ES-I3 (cell line): ENCODE measurements at regions not wholly inside any gene's neighbourhood (a gene's known extent, or its start where the extent isn't known, plus 50 kb on each side); places are given as distances from the start of the nearest gene placed in this dataset.

Source experiments
- H3K36me3 ChIP-seq: 2 replicates; pipeline ENCODE4 v1.6.1; 2013; ENCODE audit warnings: mild to moderate bottlenecking, low read length, control low read depth, moderate library complexity; ENCODE audit not compliant: insufficient read depth
- H3K4me1 ChIP-seq: 2 replicates; pipeline ENCODE4 v1.6.1; 2013; ENCODE audit warnings: mild to moderate bottlenecking, control low read depth, low read length; ENCODE audit not compliant: insufficient read depth
- H3K9ac ChIP-seq: 2 replicates; pipeline ENCODE4 v1.6.1; 2013; ENCODE audit warnings: low read depth, mild to moderate bottlenecking, low read length, moderate library complexity
- H3K9me3 ChIP-seq: 2 replicates; pipeline ENCODE4 v1.6.1; 2013; ENCODE audit warnings: mild to moderate bottlenecking, low read length, moderate library complexity; ENCODE audit not compliant: control insufficient read depth, insufficient read depth

DNA sequence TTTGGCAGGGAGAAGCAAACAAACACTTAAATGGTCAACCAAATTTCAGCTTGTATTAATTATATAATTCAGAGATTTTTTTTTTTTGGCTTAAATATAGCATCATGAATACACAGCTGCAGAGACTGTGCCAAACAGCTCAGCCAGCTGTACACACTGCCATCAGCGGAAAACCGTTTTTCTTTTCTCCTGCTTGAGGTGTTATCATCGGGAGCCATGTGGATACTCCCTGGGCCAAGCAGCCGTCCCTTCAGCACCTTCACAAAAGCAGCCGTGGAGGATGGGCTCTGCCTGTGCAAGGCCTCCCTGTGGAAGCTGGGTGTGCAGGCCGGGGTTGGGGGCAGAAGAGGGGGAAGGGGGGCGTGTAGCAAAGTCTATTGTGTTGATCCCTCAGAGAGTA lies 85.0 kb downstream of the NUF2 start:
- H3K9ac ChIP-seq = no peak overlapping the region
- peaks cover 12% of the 10 kb centered on the region for H3K4me1 ChIP-seq
- no peaks in the 10 kb centered on the region for H3K36me3 ChIP-seq
- H3K9me3 ChIP-seq = no peaks in the 10 kb centered on the region

DNA sequence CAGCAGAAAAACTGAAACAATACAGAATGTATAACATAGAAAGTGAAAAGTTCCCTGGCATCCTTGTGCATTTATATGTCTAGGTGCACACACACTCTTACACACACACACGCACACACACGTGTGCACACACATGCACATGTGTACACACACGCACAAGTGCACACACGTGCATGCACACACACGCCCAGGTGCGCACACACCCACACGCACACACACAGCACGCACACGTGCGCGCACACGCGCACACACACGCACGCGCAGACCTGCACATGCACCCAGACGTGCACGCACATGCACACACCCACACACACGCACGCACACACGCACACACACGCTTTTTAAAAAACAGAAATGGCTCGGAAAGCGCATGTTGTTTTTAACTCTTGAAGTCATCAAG lies 86.5 kb downstream of the NUF2 start:
- H3K9ac ChIP-seq = no peak overlapping the region
- H3K4me1 ChIP-seq = peaks cover 12% of the 10 kb centered on the region
- H3K36me3 ChIP-seq = no peaks in the 10 kb centered on the region
- H3K9me3 ChIP-seq = no peaks in the 10 kb centered on the region

GRCh38 chr1:163410073-163410999 lies 88.6 kb downstream of the NUF2 start:
- 0 out of 2 replicates have a peak overlapping the region, but pooled peaks have one; percentile 12 for H3K9ac ChIP-seq
- no peaks in the 10 kb centered on the region for H3K9me3 ChIP-seq
- H3K4me1 ChIP-seq = peaks cover 12% of the 10 kb centered on the region
- H3K36me3 ChIP-seq = no peaks in the 10 kb centered on the region

GRCh38 chr1:163412221-163412620 lies 90.5 kb downstream of the NUF2 start:
- H3K36me3 ChIP-seq = no peaks in the 10 kb centered on the region
- H3K4me1 ChIP-seq = peaks cover 12% of the 10 kb centered on the region
- H3K9me3 ChIP-seq = no peaks in the 10 kb centered on the region
- no peak overlapping the region for H3K9ac ChIP-seq

- Histone ChIP-seq H3K36me3 (no peaks in the 10 kb centered on the region), H3K9me3 (no peaks in the 10 kb centered on the region), H3K4me1 (peaks cover 8% of the 10 kb centered on the region), H3K9ac (no peak overlapping the region)
Measured at GRCh38 chr1:163414778-163415177, 93.0 kb downstream of the NUF2 start.

GRCh38 chr1:163421701-163422100 lies 99.9 kb downstream of the NUF2 start:
- no peak overlapping the region for H3K9ac ChIP-seq
- no peaks in the 10 kb centered on the region for H3K9me3 ChIP-seq
- H3K36me3 ChIP-seq = no peaks in the 10 kb centered on the region
- H3K4me1 ChIP-seq = peaks cover 6% of the 10 kb centered on the region

- H3K4me1 ChIP-seq = peaks cover 18% of the 10 kb centered on the region
- H3K36me3 ChIP-seq = no peaks in the 10 kb centered on the region
Measured at GRCh38 chr1:163422738-163423404, 101.1 kb downstream of the NUF2 start.

DNA sequence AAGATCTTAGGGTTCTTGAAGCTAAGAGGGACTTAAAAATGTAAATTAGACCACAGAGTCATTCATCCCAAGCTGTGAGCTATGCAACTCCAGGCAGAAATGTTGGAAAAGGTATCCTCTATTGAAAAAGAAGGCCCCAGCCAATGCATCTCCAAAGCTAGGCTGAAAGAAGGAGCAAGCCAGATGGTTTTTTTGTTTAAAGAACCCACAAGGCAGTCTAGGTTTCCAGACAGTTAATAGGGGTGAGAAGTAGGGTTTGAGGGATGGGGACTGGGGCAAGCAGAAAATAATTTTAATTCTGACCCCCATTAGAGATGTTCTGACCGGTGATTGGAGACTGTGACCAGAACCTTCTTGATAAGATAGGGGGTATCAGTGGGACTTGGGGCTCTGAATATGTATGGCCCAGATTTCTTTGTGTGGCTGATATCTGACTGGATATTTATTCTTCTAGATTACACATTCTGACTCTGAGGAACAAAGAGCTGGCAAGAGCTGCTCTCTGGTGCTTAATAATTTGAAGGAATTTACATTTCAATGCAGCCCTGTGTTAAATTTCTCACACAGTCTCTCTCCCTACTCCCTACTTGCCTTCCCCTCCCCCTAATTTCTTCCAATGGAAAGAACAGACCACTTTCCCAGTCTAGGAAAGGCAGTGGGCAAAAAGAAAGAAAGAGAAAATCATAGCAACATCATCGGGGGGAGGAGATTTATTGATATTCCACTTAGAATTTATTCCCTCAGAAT lies 104.9 kb downstream of the NUF2 start:
- Histone ChIP-seq H3K9me3 (0 out of 2 replicates have a peak, but pooled peaks cover 2% of the 10 kb centered on the region), H3K4me1 (peaks cover 18% of the 10 kb centered on the region), H3K36me3 (no peaks in the 10 kb centered on the region), H3K9ac (no peak overlapping the region)

More at GRCh38 chr1:163422738-163423404, 101.1 kb downstream of the NUF2 start:
- Histone ChIP-seq H3K9me3 (no peaks in the 10 kb centered on the region), H3K9ac (no peak overlapping the region)

- Histone ChIP-seq H3K36me3 (no peaks in the 10 kb centered on the region), H3K4me1 (peaks cover 18% of the 10 kb centered on the region), H3K9me3 (0 out of 2 replicates have a peak, but pooled peaks cover 3% of the 10 kb centered on the region), H3K9ac (no peak overlapping the region)
Measured at GRCh38 chr1:163427279-163427678, 105.5 kb downstream of the NUF2 start.

DNA sequence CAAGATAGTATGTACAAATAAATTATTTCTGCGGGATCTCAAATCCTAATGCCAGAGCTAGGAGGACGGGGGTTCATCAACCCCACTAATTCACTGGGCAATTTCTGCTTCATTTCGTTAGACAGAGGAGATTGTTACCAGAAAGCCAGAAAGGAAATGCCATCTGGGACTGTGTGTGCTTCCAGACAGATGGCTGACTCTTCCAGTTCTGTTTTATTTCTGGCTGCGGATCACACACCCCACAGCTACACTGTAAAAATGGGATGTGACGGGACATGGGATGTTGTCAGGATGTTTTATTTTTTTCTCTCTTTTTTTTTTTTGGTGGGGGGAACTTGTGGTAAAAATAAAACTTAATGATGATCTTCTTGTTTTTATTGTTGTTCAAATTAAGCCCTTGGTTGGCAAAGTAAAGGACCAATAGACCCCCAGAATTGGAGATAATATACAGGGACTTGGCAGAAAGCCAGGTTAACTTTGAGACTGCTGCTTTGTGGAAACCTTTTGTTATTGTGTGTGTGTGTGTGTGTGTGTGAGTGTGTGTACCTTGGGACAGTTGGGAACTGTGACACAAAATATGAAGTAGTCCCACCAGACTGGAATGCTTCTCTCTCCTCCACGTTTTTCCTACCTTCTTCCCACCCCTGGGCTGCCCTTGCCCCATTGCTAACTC lies 114.5 kb downstream of the NUF2 start:
- Histone ChIP-seq H3K36me3 (no peaks in the 10 kb centered on the region), H3K9ac (no peak overlapping the region), H3K4me1 (no peaks in the 10 kb centered on the region), H3K9me3 (0 out of 2 replicates have a peak, but pooled peaks cover 3% of the 10 kb centered on the region)

- Histone ChIP-seq H3K9me3 (no peaks in the 10 kb centered on the region), H3K9ac (no peak overlapping the region), H3K36me3 (no peaks in the 10 kb centered on the region), H3K4me1 (peaks cover 3% of the 10 kb centered on the region; the same call in 1 of the 2 replicates)
Measured at GRCh38 chr1:163439471-163439870, 117.7 kb downstream of the NUF2 start.

DNA sequence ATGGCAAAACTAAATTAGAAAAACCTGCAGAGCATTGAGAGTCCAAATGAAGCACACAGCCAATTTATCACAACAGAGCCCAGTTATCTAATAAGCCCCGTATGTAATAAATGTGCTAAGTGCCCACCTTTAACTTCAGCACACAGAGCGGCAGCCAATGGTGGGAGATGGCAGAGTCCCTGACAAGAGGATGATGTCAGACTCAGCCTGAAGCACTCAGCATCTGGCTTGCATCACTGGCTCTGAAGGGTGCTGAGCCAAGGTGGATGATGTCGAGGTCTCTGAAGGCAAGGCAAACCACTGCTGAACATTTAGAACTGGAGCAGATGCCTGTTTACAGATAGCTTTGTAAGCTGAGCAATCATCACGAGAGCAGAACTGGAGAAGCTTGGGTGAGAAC lies 118.3 kb downstream of the NUF2 start:
- Histone ChIP-seq H3K4me1 (peaks cover 3% of the 10 kb centered on the region; the same call in 1 of the 2 replicates), H3K36me3 (no peaks in the 10 kb centered on the region), H3K9ac (no peak overlapping the region), H3K9me3 (no peaks in the 10 kb centered on the region)

GRCh38 chr1:163442231-163442879 lies 120.6 kb downstream of the NUF2 start:
- Histone ChIP-seq H3K36me3 (no peaks in the 10 kb centered on the region), H3K9ac (no peak overlapping the region), H3K9me3 (no peaks in the 10 kb centered on the region), H3K4me1 (peaks cover 3% of the 10 kb centered on the region; the same call in 1 of the 2 replicates)
